NCI-H1105 treated with DMSO at 0.1 percent for 48 hours (cell line): ENCODE measurements at regions not wholly inside any gene's neighbourhood (a gene's known extent, or its start where the extent isn't known, plus 50 kb on each side); places are given as distances from the start of the nearest gene placed in this dataset.
"Not testable (repeated sequence)": the region's sequence is repeated elsewhere in the genome, so short reads cannot be mapped to it uniquely, and the experiment has no call there.

Experiments
- DNase-seq: peaks from one replicate; lab custom pipeline; 2025; lab: John Stamatoyannopoulos, UW

DNA sequence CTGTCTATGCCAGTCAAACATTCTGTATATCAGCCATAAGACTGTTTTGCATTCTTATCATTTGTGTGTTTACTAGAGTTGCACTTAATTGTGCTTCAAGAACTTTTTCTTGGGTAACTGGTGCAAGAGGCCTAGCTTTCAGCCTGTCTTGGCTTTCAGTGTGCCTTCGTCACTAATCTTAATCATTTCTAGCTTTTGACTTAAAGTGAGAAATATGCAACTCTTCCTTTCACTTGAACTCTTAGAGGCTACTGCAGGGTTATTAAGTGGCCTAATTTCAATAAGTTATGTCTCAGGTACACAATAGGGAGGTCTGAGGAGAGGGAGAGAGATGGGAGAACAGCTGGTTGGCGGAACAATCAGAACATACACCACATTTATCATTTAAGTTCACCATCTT, 62.1 kb upstream of the FAN1 start:
- DNase-seq = not testable (repeated sequence)

DNA sequence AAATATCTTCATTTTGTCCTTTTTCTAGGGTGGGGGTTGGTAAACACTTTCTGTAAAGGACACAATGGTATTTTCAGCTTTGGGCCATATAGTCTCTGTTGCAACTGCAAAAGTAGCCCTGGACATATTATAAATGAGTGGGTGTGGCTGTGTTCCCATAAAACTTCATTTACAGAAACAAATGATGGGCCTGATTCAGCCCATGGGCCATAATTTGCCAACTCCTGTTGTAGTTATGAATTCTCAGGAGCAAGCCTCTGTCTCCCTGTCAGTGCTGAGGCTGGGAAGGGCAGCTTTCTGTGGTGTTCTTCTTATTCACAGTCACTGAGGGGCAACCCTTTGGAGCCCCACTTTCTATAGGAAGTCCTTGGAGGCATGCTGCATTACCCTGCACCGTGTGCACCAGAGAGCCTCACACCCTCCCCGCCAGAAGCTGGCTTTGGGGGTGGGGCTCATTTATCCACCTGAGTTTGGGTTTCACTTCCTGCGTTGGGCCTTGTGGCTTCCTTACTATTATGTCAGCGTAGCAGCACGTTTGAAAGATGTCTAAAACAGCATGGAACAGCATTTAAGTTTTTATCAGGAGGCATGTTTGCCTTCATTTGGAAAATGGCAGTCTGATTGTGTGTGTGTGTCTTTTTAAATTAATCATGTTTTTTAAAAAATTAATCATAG, 60.8 kb upstream of the FAN1 start:
- DNase-seq = not testable (repeated sequence)

DNA sequence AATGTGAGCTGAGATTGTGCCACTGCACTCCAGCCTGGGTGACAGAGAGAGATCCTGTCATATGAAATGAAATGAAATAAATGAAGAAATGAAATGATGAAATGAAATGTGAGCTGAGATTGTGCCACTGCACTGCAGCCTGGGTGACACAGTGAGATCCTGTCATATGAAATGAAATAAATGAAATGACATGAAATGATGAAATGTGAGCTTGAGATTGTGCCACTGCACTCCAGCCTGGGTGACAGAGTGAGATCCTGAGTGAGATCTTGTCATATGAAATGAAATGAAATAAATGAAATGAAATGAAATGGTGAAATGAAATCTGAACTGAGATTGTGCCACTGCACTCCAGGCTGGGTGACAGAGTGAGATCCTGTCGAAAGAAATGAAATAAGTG, 58.2 kb upstream of the FAN1 start:
- not testable (repeated sequence) for DNase-seq
